H9 (cell line): ENCODE measurements at regions not wholly inside any gene's neighbourhood (a gene's known extent, or its start where the extent isn't known, plus 50 kb on each side); places are given as distances from the start of the nearest gene placed in this dataset.

Experiments
- DNase-seq: peaks from one replicate; pipeline ENCODE4 v3.0.0-alpha.2; 2017
- H2AFZ ChIP-seq: one replicate; pipeline ENCODE4 v1.6.1; 2013; ENCODE audit warnings: mild to moderate bottlenecking, low read length, control low read depth, moderate library complexity
- H2AK5ac ChIP-seq: 2 replicates; pipeline ENCODE4 v1.6.1; 2013; ENCODE audit warnings: low read length, control low read depth, mixed read lengths; ENCODE audit not compliant: insufficient read length
- H2BK120ac ChIP-seq: one replicate; pipeline ENCODE4 v1.6.1; 2013; ENCODE audit warnings: low read depth, mild to moderate bottlenecking, low read length, control low read depth, inconsistent platforms; ENCODE audit not compliant: poor library complexity, severe bottlenecking
- H2BK12ac ChIP-seq: 2 replicates; pipeline ENCODE4 v1.6.1; 2013; ENCODE audit warnings: low read length, control low read depth, mixed read lengths, low read depth; ENCODE audit not compliant: insufficient read length
- H2BK15ac ChIP-seq: 2 replicates; pipeline ENCODE4 v1.6.1; 2013; ENCODE audit warnings: low read depth, low read length, control low read depth
- H2BK20ac ChIP-seq: one replicate; pipeline ENCODE4 v1.6.1; 2013; ENCODE audit warnings: low read depth, mild to moderate bottlenecking, low read length, control low read depth, inconsistent platforms; ENCODE audit not compliant: poor library complexity, severe bottlenecking
- H2BK5ac ChIP-seq: 2 replicates; pipeline ENCODE4 v1.6.1; 2013; ENCODE audit warnings: low read length, control low read depth, mixed read lengths; ENCODE audit not compliant: insufficient read length
- H3K14ac ChIP-seq: 2 replicates; pipeline ENCODE4 v1.6.1; 2013; ENCODE audit warnings: low read length, control low read depth; ENCODE audit not compliant: insufficient read depth
- H3K18ac ChIP-seq: 2 replicates; pipeline ENCODE4 v1.6.1; 2013; ENCODE audit warnings: low read depth, mild to moderate bottlenecking, mixed read lengths, low read length, control low read depth; ENCODE audit not compliant: insufficient read length
- H3K23ac ChIP-seq: 2 replicates; pipeline ENCODE4 v1.6.1; 2013; ENCODE audit warnings: low read length, control low read depth, mixed read lengths, low read depth; ENCODE audit not compliant: insufficient read length
- H3K23me2 ChIP-seq: 2 replicates; pipeline ENCODE4 v1.6.1; 2013; ENCODE audit warnings: low read depth, mild to moderate bottlenecking, mixed read lengths, low read length, control low read depth; ENCODE audit not compliant: insufficient read length, poor library complexity, severe bottlenecking
- H3K27ac ChIP-seq: 2 replicates; pipeline ENCODE4 v1.5.1; 2013; ENCODE audit warnings: low read length, control low read depth, mixed read lengths, low read depth; ENCODE audit not compliant: insufficient read length
- H3K27me3 ChIP-seq: 2 replicates; pipeline ENCODE4 v1.6.1; 2013; ENCODE audit warnings: low read length, control low read depth, inconsistent platforms; ENCODE audit not compliant: insufficient read depth
- H3K4ac ChIP-seq: 2 replicates; pipeline ENCODE4 v1.6.1; 2013; ENCODE audit warnings: low read depth, mild to moderate bottlenecking, control low read depth, inconsistent platforms, low read length, moderate library complexity
- H3K4me1 ChIP-seq: 2 replicates; pipeline ENCODE4 v1.6.1; 2013; ENCODE audit warnings: low read length, control low read depth, inconsistent platforms; ENCODE audit not compliant: insufficient read depth
- H3K4me2 ChIP-seq: 2 replicates; pipeline ENCODE4 v1.6.1; 2013; ENCODE audit warnings: low read length, control low read depth, mixed read lengths; ENCODE audit not compliant: insufficient read length, insufficient read depth
- H3K56ac ChIP-seq: 2 replicates; pipeline ENCODE4 v1.6.1; 2013; ENCODE audit warnings: low read depth, mild to moderate bottlenecking, mixed read lengths, low read length, control low read depth; ENCODE audit not compliant: insufficient read length
- H3K79me1 ChIP-seq: 2 replicates; pipeline ENCODE4 v1.6.1; 2013; ENCODE audit warnings: low read depth, mild to moderate bottlenecking, moderate library complexity, low read length, control low read depth, inconsistent platforms; ENCODE audit not compliant: insufficient read depth, poor library complexity, severe bottlenecking
- H3K79me2 ChIP-seq: 2 replicates; pipeline ENCODE4 v1.6.1; 2013; ENCODE audit warnings: low read length, control low read depth, inconsistent platforms; ENCODE audit not compliant: insufficient read depth
- H3K9ac ChIP-seq: 2 replicates; pipeline ENCODE4 v1.6.1; 2013; ENCODE audit warnings: low read length, control low read depth, mixed read lengths; ENCODE audit not compliant: insufficient read length; ENCODE audit errors: extremely low read depth
- H3K9me3 ChIP-seq: one replicate; pipeline ENCODE4 v1.6.1; 2013; ENCODE audit warnings: low read depth, low read length, inconsistent platforms; ENCODE audit not compliant: control insufficient read depth
- H3T11ph ChIP-seq: one replicate; pipeline ENCODE4 v1.6.1; 2013; ENCODE audit warnings: mild to moderate bottlenecking, low read length, control low read depth, inconsistent platforms
- H4K20me1 ChIP-seq: one replicate; pipeline ENCODE4 v1.6.1; 2013; ENCODE audit not compliant: control insufficient read depth, insufficient read length, insufficient read depth
- H4K5ac ChIP-seq: 2 replicates; pipeline ENCODE4 v1.6.1; 2013; ENCODE audit warnings: low read depth, mild to moderate bottlenecking, mixed read lengths, low read length, control low read depth; ENCODE audit not compliant: insufficient read length
- H4K8ac ChIP-seq: replicated peaks from 2 replicates; pipeline ENCODE4 v1.6.1; 2013; ENCODE audit warnings: low read length, control low read depth, mixed read lengths, low read depth; ENCODE audit not compliant: insufficient read length
- H4K91ac ChIP-seq: 2 replicates; pipeline ENCODE4 v1.6.1; 2013; ENCODE audit warnings: low read depth, mild to moderate bottlenecking, moderate library complexity, mixed read lengths, low read length, control low read depth; ENCODE audit not compliant: insufficient read length
- H3K27ac Mint-ChIP-seq, 3 experiments: 2 replicates in 2 of 3; 3 replicates in 1 of 3; pipeline ENCODE4 v1.8.0; 2020 to 2021; ENCODE audit warnings: mixed read lengths in 3 of 3, mild to moderate bottlenecking in 1 of 3, moderate library complexity in 1 of 3
- H3K27me3 Mint-ChIP-seq: 2 replicates; pipeline ENCODE4 v1.8.0; 2021; ENCODE audit warnings: low read depth, mild to moderate bottlenecking, moderate library complexity, mixed read lengths
- H3K36me3 Mint-ChIP-seq, 3 experiments: 2 replicates in 2 of 3; 3 replicates in 1 of 3; pipeline ENCODE4 v1.8.0; 2020 to 2021; ENCODE audit warnings: low read depth in 3 of 3, mixed read lengths in 3 of 3; ENCODE audit not compliant: insufficient read depth in 1 of 3
- H3K4me1 Mint-ChIP-seq, 2 experiments: 2 replicates each; pipeline ENCODE4 v1.8.0; 2020; ENCODE audit warnings: mixed read lengths in 2 of 2
- H3K4me3 Mint-ChIP-seq, 2 experiments: 2 replicates in 1 of 2; 3 replicates in 1 of 2; pipeline ENCODE4 v1.8.0; 2020 to 2021; ENCODE audit warnings: mild to moderate bottlenecking in 2 of 2, mixed read lengths in 2 of 2, moderate library complexity in 1 of 2
- H3K9me3 Mint-ChIP-seq, 2 experiments: 2 replicates in 1 of 2; 3 replicates in 1 of 2; pipeline ENCODE4 v1.8.0; 2020; ENCODE audit warnings: mild to moderate bottlenecking in 2 of 2, mixed read lengths in 2 of 2, moderate library complexity in 1 of 2
- WGBS: extraction: QIAGEN DNeasy Blood & Tissue Kit; methylation state at CpG from one replicate; pipeline ENCODE4 v1.1.7; 2013; ENCODE audit warnings: missing lambda C conversion rate, low lambda C conversion rate, mixed read lengths; ENCODE audit not compliant: insufficient read length; ENCODE audit errors: extremely low coverage; 5-methylcytosine and 5-hydroxymethylcytosine counted together
- TF ChIP-seq, protein P1 (sequence below): fragments of 200-600 bp; sonication (generic); conservative IDR thresholded peaks from 3 replicates; pipeline ENCODE4 v1.8.0; 2021; ENCODE audit warnings: antibody characterized with exemption, mild to moderate bottlenecking

DNA sequence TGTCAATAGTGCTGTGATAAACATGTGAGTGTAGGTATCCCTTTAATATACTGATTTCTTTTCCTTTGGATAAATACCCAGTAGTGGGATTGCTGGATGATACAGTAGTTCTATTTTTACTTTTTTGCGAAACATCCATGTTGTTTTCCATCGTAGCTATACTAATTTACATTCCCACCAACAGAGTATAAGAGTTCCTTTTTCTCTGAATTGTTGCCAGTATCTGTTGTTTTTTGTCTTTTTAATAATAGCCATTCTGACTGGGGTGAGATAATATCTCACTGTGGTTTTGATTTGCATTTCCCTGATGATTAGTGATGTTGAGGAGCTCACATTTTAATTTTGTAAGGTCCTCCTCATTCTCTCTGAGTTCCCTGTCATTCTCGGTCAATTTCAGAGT lies 71.1 kb upstream of the NFIL3 start:
- H2BK120ac ChIP-seq = no peak overlapping the region
- no CpG with 5 or more reads among the region's 3 CpGs for WGBS
- no peak overlapping the region for H4K8ac ChIP-seq
- no peaks in the 10 kb centered on the region for H3K79me2 ChIP-seq
- H3T11ph ChIP-seq = no peak overlapping the region
- H4K20me1 ChIP-seq = no peaks in the 10 kb centered on the region
- Mint-ChIP-seq H3K27ac (no peak overlapping the region), H3K9me3 (no peaks in the 10 kb centered on the region), H3K36me3 (no peaks in the 10 kb centered on the region), H3K27me3 (no peaks in the 10 kb centered on the region), H3K4me1 (peaks cover 6 to 18% of the 10 kb centered on the region in 2 experiments), H3K4me3 (no peak overlapping the region)
- H3K4ac ChIP-seq = no peak overlapping the region
- no peak overlapping the region for H2AFZ ChIP-seq
- no peak overlapping the region for H4K91ac ChIP-seq
- H2AK5ac ChIP-seq = no peak overlapping the region
- TF ChIP-seq, protein P1, sequence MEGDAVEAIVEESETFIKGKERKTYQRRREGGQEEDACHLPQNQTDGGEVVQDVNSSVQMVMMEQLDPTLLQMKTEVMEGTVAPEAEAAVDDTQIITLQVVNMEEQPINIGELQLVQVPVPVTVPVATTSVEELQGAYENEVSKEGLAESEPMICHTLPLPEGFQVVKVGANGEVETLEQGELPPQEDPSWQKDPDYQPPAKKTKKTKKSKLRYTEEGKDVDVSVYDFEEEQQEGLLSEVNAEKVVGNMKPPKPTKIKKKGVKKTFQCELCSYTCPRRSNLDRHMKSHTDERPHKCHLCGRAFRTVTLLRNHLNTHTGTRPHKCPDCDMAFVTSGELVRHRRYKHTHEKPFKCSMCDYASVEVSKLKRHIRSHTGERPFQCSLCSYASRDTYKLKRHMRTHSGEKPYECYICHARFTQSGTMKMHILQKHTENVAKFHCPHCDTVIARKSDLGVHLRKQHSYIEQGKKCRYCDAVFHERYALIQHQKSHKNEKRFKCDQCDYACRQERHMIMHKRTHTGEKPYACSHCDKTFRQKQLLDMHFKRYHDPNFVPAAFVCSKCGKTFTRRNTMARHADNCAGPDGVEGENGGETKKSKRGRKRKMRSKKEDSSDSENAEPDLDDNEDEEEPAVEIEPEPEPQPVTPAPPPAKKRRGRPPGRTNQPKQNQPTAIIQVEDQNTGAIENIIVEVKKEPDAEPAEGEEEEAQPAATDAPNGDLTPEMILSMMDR = no peak
- H3K9ac ChIP-seq = no peak overlapping the region
- no peak overlapping the region for H3K23ac ChIP-seq
- H3K23me2 ChIP-seq = no peaks in the 10 kb centered on the region
- DNase-seq = no peak
- no peak overlapping the region for H4K5ac ChIP-seq
- H3K27ac ChIP-seq = no peak overlapping the region
- H3K56ac ChIP-seq = no peak overlapping the region
- H3K9me3 ChIP-seq = no peaks in the 10 kb centered on the region
- no peaks in the 10 kb centered on the region for H3K27me3 ChIP-seq
- H3K18ac ChIP-seq = no peak overlapping the region
- no peaks in the 10 kb centered on the region for H3K79me1 ChIP-seq
- no peak overlapping the region for H2BK12ac ChIP-seq
- H3K4me2 ChIP-seq = no peak overlapping the region
- no peaks in the 10 kb centered on the region; the same call in 1 of the 2 replicates for H3K4me1 ChIP-seq
- no peak overlapping the region for H3K14ac ChIP-seq
- H2BK5ac ChIP-seq = no peak overlapping the region
- H2BK15ac ChIP-seq = no peak overlapping the region
- no peak overlapping the region for H2BK20ac ChIP-seq
